Peyer's patch (tissue), 4 donors: ENCODE measurements at regions not wholly inside any gene's neighbourhood (a gene's known extent, or its start where the extent isn't known, plus 50 kb on each side); places are given as distances from the start of the nearest gene placed in this dataset.

ENCODE experiments used
- POLR2A ChIP-seq, 2 donors: fragments of 450-650 bp; IDR thresholded peaks; one replicate each; pipeline ENCODE4 v1.5.1; 2017; ENCODE audit warnings: antibody characterized with exemption in 2 of 2, mild to moderate bottlenecking in 2 of 2, moderate library complexity in 2 of 2
- TF ChIP-seq, protein P1 (sequence below), 6 experiments: fragments of 450-650 bp in 4 of 6; fragments of 200-600 bp in 2 of 6; sonication (generic) in 1 of 6; IDR thresholded peaks; one replicate each; pipeline ENCODE4 v1.5.1; 2017 to 2019; ENCODE audit warnings: antibody characterized with exemption in 6 of 6, mild to moderate bottlenecking in 3 of 6, moderate library complexity in 1 of 6

DNA sequence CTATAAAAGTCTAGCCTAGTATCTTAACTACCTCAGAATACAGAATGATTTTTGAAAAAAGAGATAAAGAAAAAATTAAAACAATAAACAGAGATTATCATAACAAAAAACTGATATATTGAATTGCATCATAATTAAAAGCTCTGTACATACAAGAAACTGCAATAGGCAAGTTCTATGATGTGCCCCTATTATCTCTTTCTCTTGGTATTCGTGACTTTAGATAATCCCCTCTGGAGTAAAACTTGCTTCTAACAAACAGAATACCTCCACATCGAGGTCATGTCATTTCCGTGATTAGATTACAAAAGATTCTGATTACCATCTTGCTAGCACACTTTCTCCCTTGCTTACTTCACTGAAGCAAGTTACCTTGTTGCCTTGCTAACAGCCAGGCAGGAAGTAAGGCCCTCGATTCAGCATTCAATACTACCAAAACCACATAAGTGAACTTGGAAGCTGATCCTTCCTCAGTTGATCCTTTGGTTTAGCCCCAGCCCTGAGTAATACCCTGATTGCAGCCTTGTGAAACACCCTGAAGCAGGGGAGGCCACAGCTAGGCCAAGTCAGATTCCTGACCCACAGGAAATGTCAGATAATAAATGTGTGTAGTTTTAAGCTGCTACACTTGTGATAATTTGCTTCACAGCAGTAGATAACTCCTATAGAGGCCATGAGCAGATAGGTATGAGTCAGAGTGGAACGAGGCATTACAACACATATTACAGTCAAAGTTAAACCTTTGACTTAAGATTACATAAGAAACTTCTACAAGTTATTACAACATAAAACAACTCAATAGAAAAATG lies 53.7 kb upstream of the TMX4 start:
- TF ChIP-seq POLR2A (IDR thresholded peaks at IDR 0.05): no peak
- TF ChIP-seq, protein P1, sequence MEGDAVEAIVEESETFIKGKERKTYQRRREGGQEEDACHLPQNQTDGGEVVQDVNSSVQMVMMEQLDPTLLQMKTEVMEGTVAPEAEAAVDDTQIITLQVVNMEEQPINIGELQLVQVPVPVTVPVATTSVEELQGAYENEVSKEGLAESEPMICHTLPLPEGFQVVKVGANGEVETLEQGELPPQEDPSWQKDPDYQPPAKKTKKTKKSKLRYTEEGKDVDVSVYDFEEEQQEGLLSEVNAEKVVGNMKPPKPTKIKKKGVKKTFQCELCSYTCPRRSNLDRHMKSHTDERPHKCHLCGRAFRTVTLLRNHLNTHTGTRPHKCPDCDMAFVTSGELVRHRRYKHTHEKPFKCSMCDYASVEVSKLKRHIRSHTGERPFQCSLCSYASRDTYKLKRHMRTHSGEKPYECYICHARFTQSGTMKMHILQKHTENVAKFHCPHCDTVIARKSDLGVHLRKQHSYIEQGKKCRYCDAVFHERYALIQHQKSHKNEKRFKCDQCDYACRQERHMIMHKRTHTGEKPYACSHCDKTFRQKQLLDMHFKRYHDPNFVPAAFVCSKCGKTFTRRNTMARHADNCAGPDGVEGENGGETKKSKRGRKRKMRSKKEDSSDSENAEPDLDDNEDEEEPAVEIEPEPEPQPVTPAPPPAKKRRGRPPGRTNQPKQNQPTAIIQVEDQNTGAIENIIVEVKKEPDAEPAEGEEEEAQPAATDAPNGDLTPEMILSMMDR (IDR thresholded peaks at IDR 0.05): no peak
